Spleen (tissue), 7 donors: ENCODE measurements at regions not wholly inside any gene's neighbourhood (a gene's known extent, or its start where the extent isn't known, plus 50 kb on each side); places are given as distances from the start of the nearest gene placed in this dataset.

ENCODE experiments used
- POLR2AphosphoS5 ChIP-seq, 3 donors: sonication (generic); formaldehyde crosslinking; IDR thresholded peaks; one replicate each; pipeline ENCODE4 v1.5.1; 2017; ENCODE audit warnings: antibody characterized with exemption in 3 of 3
- TF ChIP-seq, protein P1 (sequence below), 11 experiments: fragments of 200-600 bp in 7 of 11; fragments of 450-650 bp in 4 of 11; sonication (generic) in 4 of 11; IDR thresholded peaks in 8 of 11; conservative IDR thresholded peaks in 3 of 11; 1 replicate in 7 of 11; 2 replicates in 4 of 11; pipeline versions ENCODE4 v1.4.0 to v1.8.0; 2016 to 2021; ENCODE audit warnings: antibody characterized with exemption in 11 of 11, inconsistent platforms in 4 of 11, mild to moderate bottlenecking in 1 of 11
- donor health status: DM: no; HTN: no; CAD: no; lungs with moderate emphysema.
- donor health status: DM: no; HTN: no; CAD: no.
- donor health status: DM: no; HTN: no; CAD: no.

DNA sequence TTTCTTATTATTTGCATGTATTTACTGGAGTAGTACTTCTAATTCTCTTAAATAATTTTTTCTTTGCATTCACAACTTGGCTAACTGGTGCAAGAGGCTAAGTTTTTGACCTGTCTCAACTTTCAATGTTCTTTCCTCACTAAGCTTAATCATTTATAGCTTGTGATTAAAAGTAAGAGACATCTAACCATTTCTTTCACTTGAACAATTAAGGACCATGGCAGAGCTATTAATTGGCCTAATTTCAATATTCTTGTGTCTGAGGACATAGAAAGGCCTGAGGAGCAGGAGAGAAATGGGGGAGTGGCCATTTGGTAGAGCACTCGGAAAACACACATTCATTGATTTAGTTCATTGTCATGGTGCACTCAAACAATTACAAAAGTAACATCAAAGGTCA is 141.4 kb upstream of the TMEM196 start:
- TF ChIP-seq, protein P1, sequence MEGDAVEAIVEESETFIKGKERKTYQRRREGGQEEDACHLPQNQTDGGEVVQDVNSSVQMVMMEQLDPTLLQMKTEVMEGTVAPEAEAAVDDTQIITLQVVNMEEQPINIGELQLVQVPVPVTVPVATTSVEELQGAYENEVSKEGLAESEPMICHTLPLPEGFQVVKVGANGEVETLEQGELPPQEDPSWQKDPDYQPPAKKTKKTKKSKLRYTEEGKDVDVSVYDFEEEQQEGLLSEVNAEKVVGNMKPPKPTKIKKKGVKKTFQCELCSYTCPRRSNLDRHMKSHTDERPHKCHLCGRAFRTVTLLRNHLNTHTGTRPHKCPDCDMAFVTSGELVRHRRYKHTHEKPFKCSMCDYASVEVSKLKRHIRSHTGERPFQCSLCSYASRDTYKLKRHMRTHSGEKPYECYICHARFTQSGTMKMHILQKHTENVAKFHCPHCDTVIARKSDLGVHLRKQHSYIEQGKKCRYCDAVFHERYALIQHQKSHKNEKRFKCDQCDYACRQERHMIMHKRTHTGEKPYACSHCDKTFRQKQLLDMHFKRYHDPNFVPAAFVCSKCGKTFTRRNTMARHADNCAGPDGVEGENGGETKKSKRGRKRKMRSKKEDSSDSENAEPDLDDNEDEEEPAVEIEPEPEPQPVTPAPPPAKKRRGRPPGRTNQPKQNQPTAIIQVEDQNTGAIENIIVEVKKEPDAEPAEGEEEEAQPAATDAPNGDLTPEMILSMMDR (IDR thresholded peaks at IDR 0.05 in 8 of 11, conservative IDR thresholded peaks at IDR 0.05 in 3 of 11), result no peak
- no peak for TF ChIP-seq POLR2AphosphoS5 (IDR thresholded peaks at IDR 0.05)
